AG04450 (cell line): ENCODE measurements at regions not wholly inside any gene's neighbourhood (a gene's known extent, or its start where the extent isn't known, plus 50 kb on each side); places are given as distances from the start of the nearest gene placed in this dataset.

Experiments used
- CTCF ChIA-PET: fragments of 300-600, 350-600 bp; formaldehyde crosslinking; extraction: SDS; loops from one replicate; lab custom pipeline; 2022; ENCODE audit warnings: antibody characterized with exemption, inconsistent platforms; lab: Charles Lee
- POLR2A ChIA-PET: fragments of 350-600 bp; formaldehyde crosslinking; extraction: SDS; loops from one replicate; lab custom pipeline; 2021; ENCODE audit warnings: antibody characterized with exemption, inconsistent platforms; lab: Yijun Ruan, JAX
- DNase-seq: peaks from one replicate; pipeline ENCODE4 v3.0.0-alpha.2; 2011; ENCODE audit warnings: low read depth, low spot score
- H3K27ac ChIP-seq: one replicate; pipeline ENCODE4 v1.5.1; 2012; ENCODE audit warnings: low read depth, low read length, control low read depth
- H3K27me3 ChIP-seq: one replicate; pipeline ENCODE4 v1.6.0; 2012; ENCODE audit warnings: low read length; ENCODE audit not compliant: control insufficient read depth, insufficient read depth
- H3K4me3 ChIP-seq: 2 replicates; pipeline ENCODE4 v1.5.1; 2011; ENCODE audit warnings: mild to moderate bottlenecking, low read depth, low read length, control low read depth
- H3K9me3 ChIP-seq: 2 replicates; pipeline ENCODE4 v1.5.1; 2012; ENCODE audit warnings: low read length; ENCODE audit not compliant: control insufficient read depth, insufficient read depth
- CTCF ChIP-seq: IDR thresholded peaks from 2 replicates; pipeline ENCODE4 v1.5.1; 2011; ENCODE audit warnings: low read depth, low read length, control low read depth, inconsistent platforms

DNA sequence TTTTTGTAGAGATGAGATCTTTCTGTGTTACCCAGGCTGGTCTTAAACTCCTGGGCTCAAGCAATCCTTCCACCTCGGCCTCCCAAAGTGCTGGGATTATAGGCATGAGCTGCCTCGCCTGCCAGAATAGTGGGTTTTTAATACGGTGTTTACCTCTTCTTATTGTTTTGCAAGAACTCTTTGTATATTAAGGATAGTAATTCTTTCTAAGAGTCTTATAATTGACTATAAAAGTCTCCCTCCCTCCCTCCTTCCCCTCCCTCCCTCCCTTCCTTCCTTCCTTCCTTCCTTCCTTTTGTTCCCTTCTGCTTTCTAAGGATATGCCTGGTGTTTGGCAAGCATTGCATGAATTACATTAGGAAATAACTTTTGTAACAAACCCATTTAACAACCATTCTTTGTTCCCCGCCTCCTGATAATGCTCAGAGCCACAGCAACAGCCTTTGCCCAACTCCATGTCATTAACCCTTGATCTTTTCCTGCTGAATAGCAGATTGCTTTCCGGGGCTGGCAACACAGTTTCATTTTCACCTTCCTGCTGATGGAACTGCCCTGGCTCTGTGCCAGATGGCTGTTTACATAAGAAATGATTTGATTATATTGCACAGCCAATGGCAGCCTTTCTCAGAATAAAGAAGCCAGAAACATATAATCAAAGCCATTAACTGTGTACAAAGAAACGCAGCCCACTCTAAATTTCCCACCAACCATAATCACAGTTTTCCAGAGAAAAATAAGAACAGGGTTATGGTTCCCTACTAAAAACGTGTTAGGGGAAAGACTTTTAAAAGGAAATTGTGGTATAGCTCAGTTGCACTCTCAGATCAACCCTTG is 143.7 kb upstream of the PTPN1 start:
- POLR2A ChIA-PET, result no interaction called here
- peak; percentile 42 for DNase-seq

GRCh38 chr20:50367104-50367674 is 143.0 kb upstream of the PTPN1 start:
- H3K4me3 ChIP-seq, result no peak overlapping the region
- TF ChIP-seq CTCF, result no peak
- H3K27me3 ChIP-seq, result no peaks in the 10 kb centered on the region
- no peak for DNase-seq
- no peak overlapping the region for H3K27ac ChIP-seq
- H3K9me3 ChIP-seq, result peaks cover 6% of the 10 kb centered on the region
- ChIA-PET CTCF (no interaction called here), POLR2A (no interaction called here)

More for the DNA sequence above, 143.7 kb upstream of the PTPN1 start:
- CTCF ChIA-PET, result no interaction called here
- Histone ChIP-seq H3K4me3 (no peak overlapping the region), H3K27me3 (no peaks in the 10 kb centered on the region), H3K9me3 (peaks cover 6% of the 10 kb centered on the region; the same call in 1 of the 2 replicates), H3K27ac (no peak overlapping the region)
- TF ChIP-seq CTCF, result no peak

GRCh38 chr20:50367739-50368375 is 142.3 kb upstream of the PTPN1 start:
- no peak for TF ChIP-seq CTCF
- Histone ChIP-seq H3K27me3 (no peaks in the 10 kb centered on the region), H3K4me3 (no peak overlapping the region), H3K27ac (no peak overlapping the region), H3K9me3 (peaks cover 6% of the 10 kb centered on the region)
- CTCF ChIA-PET, result no interaction called here
- POLR2A ChIA-PET, result no interaction called here
- no peak for DNase-seq

DNA sequence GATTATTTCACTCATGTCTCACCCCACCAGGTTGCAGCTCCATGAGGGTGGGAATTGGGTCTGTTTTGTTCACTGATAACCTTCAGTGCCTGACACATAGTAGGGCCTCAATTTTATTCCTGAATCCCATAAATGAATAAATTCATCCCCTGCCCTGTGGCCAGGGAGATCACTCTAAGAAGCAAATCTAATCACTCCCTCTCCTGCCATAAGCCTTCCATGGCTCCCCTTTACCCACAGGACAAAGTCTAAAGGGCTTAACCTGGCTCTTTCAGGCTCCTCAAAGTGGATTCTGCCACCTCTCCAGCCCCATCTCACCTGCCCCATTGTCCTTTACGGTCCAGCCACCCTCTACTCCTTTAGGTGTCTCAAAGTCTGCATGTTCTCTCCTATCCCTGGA is 141.8 kb upstream of the PTPN1 start:
- Histone ChIP-seq H3K9me3 (peaks cover 6% of the 10 kb centered on the region), H3K27ac (no peak overlapping the region), H3K4me3 (no peak overlapping the region), H3K27me3 (no peaks in the 10 kb centered on the region)
- ChIA-PET POLR2A (no interaction called here), CTCF (interaction anchor here (0.5 kb wide), 1 partner anchor 16 kb away, joined by 3 read pairs; no protein-coding TSS in a partner anchor)
- no peak for TF ChIP-seq CTCF
- no peak for DNase-seq

GRCh38 chr20:50368813-50369224 is 141.4 kb upstream of the PTPN1 start:
- POLR2A ChIA-PET, result no interaction called here
- no peaks in the 10 kb centered on the region for H3K27me3 ChIP-seq
- H3K27ac ChIP-seq, result no peak overlapping the region
- H3K4me3 ChIP-seq, result no peak overlapping the region
- peaks cover 6% of the 10 kb centered on the region for H3K9me3 ChIP-seq
- CTCF ChIA-PET, result interaction anchor here (0.5 to 1.0 kb wide), 2 partner anchors 9 to 16 kb away, joined by 3 read pairs; no protein-coding TSS in a partner anchor
- peak; percentile 20 for DNase-seq
- TF ChIP-seq CTCF, result no peak
